ENCODE measurements at regions not wholly inside any gene's neighbourhood (a gene's known extent, or its start where the extent isn't known, plus 50 kb on each side); places are given as distances from the start of the nearest gene placed in this dataset.

DNA sequence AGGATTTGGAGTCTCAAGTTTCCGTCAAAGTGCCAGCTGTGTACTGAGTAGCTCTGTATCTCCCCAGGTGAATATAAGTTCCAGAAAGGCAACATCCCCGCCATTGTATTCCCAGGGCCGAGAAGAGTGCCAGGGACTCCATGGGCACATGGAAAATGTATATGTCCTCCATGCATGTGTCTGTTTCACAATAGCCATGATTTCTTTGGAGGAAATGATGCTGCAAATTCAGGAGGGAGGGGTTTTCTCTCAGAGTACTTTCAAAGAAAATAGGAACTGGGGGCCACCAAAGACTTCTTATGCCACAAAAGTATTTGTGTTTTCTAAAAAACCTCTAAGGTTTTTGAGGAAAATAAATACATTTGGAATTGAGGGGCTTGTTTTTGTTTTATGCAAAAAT lies 524.6 kb downstream of the BNC2 start:
- TF ChIP-seq, protein P1, sequence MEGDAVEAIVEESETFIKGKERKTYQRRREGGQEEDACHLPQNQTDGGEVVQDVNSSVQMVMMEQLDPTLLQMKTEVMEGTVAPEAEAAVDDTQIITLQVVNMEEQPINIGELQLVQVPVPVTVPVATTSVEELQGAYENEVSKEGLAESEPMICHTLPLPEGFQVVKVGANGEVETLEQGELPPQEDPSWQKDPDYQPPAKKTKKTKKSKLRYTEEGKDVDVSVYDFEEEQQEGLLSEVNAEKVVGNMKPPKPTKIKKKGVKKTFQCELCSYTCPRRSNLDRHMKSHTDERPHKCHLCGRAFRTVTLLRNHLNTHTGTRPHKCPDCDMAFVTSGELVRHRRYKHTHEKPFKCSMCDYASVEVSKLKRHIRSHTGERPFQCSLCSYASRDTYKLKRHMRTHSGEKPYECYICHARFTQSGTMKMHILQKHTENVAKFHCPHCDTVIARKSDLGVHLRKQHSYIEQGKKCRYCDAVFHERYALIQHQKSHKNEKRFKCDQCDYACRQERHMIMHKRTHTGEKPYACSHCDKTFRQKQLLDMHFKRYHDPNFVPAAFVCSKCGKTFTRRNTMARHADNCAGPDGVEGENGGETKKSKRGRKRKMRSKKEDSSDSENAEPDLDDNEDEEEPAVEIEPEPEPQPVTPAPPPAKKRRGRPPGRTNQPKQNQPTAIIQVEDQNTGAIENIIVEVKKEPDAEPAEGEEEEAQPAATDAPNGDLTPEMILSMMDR (IDR thresholded peaks at IDR 0.05), result no peak
- no peak for DNase-seq (ENCODE audit: low spot score)
- no peak for ATAC-seq (ENCODE audit: low FRiP score)

DNA sequence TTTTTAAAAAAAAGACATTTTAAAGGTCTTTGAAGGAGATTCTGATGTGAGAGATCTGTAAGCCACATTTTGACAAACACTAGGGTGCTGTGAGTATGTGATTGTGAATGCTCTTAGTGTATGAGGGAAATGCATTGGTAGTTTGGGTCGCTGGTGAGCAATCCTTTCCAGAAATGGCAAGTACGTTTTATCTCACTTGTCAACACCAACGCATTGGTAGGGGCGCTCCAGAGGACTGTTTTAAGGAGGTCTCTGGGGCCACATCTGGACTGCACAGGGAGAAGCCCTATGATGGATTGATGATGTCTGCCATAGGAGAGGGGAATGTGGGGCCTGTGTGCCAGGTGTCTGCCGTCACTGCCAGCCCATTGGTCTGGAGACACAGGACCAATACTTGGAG lies 522.6 kb downstream of the BNC2 start:
- no peak for DNase-seq (ENCODE audit: low spot score)
- no peak for ATAC-seq (ENCODE audit: low FRiP score)
- TF ChIP-seq, protein P1 (IDR thresholded peaks at IDR 0.05), result no peak

DNA sequence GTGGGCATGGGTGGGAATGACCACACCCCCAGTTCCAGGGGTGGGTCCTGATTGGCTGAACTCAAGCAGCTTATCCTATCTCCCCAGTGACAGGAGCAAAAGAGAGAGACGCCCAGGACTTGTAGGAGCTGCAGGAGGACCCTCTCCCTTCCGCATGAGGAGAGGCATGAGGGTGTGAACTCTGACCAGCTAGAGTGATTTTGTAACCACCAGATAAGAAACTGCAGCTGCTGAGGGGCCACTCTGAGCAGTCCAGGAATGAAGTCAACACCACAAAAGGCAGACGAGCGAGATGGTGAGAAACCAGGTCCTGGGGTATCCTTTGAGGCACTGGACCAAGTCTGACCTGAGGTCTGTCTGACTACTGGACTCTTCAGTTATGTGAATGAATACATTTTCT lies 521.9 kb downstream of the BNC2 start:
- TF ChIP-seq, protein P1 (IDR thresholded peaks at IDR 0.05), result no peak
- ATAC-seq (ENCODE audit: low FRiP score) (no peak), DNase-seq (ENCODE audit: low spot score) (no peak)

DNA sequence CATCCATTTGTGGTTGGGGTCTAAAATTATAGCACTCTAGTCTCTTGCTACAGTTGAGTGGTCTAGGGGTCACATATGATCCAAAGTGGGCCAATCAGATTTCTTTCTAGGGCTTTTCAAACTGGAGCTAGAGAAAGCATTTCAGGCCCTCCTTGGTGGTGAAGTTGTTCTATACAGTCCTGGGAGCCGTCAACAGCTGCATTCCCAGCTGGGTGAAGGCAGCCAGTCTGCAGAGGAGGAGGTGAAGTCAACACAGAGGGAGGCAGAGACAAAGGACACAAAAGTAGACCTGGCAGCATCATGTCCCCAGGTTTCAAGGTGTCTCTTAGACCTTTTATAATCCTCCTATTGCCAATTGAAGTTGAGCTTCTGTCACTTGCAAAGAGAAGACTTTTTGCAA lies 518.2 kb downstream of the BNC2 start:
- TF ChIP-seq, protein P1 (IDR thresholded peaks at IDR 0.05), result no peak
- no peak for DNase-seq (ENCODE audit: low spot score)
- no peak for ATAC-seq (ENCODE audit: low FRiP score)

DNA sequence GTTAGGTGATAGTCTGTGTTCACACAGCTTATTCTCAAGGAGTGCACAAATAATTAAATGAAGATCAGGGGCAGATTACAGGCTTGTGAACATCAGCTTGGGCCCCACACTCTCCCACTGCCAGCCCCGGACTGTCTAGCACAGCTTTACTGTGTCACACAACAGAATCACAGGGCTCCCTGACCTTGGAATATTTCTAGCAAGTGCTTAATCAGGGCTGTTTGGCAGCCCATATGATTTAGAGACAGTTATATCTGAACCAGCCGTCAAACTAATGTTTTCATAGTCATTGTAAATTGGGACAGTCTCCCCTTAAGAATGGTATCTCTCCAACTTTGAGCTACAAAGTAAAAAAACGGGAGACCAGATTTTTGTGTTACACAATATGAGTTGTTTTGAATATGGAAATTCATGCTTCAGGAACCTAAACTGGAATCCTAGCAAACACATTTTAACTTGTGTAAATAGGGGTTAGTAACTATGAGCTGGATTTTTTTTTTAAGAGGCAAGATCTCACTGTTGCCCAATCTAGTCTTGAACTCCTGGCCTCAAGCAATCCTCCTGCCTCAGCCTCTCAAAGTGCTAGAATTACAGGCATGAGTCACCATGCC lies 517.6 kb downstream of the BNC2 start:
- ATAC-seq (ENCODE audit: low FRiP score) (peak; percentile 22), DNase-seq (ENCODE audit: low spot score) (no peak)
- TF ChIP-seq, protein P1 (IDR thresholded peaks at IDR 0.05), result no peak

DNA sequence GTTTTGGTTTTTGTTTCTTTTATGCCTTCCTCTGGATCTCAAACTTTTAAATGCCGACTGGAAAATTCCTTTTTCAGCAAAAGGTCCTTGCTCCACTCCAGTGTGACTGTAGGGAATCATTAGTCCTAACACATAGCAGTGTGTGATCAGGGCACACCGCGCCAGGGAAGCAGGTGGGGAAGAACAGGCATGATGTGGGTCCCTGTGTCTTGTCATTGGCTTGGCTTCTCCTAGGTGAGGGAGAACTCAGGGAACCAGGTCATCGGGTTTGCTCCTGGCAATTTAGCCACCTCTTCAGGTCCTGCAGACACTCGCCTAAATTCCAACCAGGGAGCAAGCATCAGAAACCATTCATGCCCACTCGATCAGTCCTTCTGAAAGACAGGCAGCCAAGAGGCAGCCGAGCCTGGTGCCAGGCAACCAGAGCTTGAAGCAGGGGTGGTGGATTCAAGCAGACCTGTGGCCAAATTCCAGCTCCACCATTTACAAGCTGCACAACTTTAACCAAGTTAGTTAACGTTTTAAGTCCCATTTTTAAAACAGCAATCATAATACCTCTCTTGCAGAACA lies 514.2 kb downstream of the BNC2 start:
- no peak for ATAC-seq (ENCODE audit: low FRiP score)
- no peak for DNase-seq (ENCODE audit: low spot score)
- TF ChIP-seq, protein P1 (IDR thresholded peaks at IDR 0.05), result no peak

DNA sequence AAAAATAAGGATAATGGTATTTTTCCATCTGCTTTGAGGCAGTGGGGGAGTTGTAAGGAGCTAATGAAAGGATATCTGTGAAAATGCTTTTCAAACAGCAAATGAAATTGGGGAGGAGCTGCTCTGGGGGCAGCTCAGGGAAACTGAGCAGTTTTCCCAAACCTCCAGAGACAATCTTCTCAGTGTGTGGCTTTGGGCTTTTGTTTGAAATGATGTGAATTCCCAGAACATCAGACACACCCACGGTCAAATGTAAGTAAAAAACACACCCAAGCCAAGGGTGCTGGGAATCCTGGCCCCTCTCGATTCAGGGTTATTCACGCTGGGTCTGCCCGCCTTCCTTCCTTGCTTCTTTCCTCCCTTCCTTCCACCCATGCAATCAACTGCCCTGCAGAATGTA lies 512.6 kb downstream of the BNC2 start:
- DNase-seq (ENCODE audit: low spot score), result no peak
- ATAC-seq (ENCODE audit: low FRiP score), result no peak
- TF ChIP-seq, protein P1 (IDR thresholded peaks at IDR 0.05), result no peak
